ENCODE measurements at regions not wholly inside any gene's neighbourhood (a gene's known extent, or its start where the extent isn't known, plus 50 kb on each side); places are given as distances from the start of the nearest gene placed in this dataset.
"Not testable (repeated sequence)": the region's sequence is repeated elsewhere in the genome, so short reads cannot be mapped to it uniquely, and the experiment has no call there.

- TF ChIP-seq, protein P1, sequence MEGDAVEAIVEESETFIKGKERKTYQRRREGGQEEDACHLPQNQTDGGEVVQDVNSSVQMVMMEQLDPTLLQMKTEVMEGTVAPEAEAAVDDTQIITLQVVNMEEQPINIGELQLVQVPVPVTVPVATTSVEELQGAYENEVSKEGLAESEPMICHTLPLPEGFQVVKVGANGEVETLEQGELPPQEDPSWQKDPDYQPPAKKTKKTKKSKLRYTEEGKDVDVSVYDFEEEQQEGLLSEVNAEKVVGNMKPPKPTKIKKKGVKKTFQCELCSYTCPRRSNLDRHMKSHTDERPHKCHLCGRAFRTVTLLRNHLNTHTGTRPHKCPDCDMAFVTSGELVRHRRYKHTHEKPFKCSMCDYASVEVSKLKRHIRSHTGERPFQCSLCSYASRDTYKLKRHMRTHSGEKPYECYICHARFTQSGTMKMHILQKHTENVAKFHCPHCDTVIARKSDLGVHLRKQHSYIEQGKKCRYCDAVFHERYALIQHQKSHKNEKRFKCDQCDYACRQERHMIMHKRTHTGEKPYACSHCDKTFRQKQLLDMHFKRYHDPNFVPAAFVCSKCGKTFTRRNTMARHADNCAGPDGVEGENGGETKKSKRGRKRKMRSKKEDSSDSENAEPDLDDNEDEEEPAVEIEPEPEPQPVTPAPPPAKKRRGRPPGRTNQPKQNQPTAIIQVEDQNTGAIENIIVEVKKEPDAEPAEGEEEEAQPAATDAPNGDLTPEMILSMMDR (IDR thresholded peaks at IDR 0.05; ENCODE audit: low read depth, low read length) = no peak
- no peak overlapping the region for H3K4me3 ChIP-seq (replicated peaks in 1 of 2; ENCODE audit: low read depth in 2 of 2, low read length in 2 of 2)
- DNase-seq (ENCODE audit: low read depth in 2 of 2) = peak; percentile 22 to 37
Measured at GRCh38 chr3:64361962-64362735, 136.9 kb upstream of the PRICKLE2 start.

- not testable (repeated sequence) for H3K4me3 ChIP-seq (replicated peaks in 1 of 2; ENCODE audit: low read depth in 2 of 2, low read length in 2 of 2); DNase-seq (ENCODE audit: low read depth in 2 of 2)
Measured at GRCh38 chr3:64361036-64361435, 135.8 kb upstream of the PRICKLE2 start.

DNA sequence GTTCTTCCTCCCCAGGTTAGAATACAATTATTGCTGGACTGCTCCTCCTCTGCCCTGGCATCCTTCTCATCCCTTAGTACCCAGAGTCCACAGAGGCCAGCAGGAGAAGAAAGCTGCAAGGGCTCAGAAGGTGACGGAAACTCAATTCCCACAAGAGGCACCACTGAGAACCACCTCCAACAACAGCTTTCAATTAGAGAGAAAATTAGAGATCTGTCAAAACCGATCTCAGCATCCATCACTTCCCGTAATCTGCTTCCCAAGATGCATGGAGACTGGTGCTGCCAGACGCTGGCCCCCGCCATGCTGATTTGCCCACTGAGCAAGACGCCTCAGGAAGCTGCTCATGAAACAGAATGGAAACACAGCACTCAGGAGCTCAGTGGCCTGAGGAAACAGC lies 135.0 kb upstream of the PRICKLE2 start:
- TF ChIP-seq, protein P1 (IDR thresholded peaks at IDR 0.05; ENCODE audit: low read depth, low read length) = no peak
- no peak overlapping the region for H3K4me3 ChIP-seq (replicated peaks in 1 of 2; ENCODE audit: low read depth in 2 of 2, low read length in 2 of 2)
- no peak for DNase-seq (ENCODE audit: low read depth in 2 of 2)

DNA sequence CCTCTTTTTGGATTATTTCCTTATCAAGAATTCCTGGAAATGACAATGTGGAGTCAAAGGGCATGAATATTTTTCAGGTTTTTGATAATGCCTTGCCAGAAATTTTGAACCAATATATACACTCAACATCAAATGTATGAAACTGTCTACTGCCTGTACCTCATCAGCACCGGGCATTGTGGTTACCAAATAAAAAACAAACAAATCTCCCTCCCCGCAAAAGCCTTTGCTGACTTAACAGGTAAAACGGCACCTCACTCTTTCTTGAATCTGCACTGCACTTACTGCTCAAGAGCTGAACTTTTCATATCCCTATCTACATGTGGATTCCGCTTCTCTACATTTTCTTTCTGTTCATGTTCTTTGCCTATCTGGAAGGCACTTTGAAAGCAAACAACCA lies 134.5 kb upstream of the PRICKLE2 start:
- TF ChIP-seq, protein P1 (IDR thresholded peaks at IDR 0.05; ENCODE audit: low read depth, low read length) = no peak
- H3K4me3 ChIP-seq (replicated peaks in 1 of 2; ENCODE audit: low read depth in 2 of 2, low read length in 2 of 2) = no peak overlapping the region
- no peak for DNase-seq (ENCODE audit: low read depth in 2 of 2)

GRCh38 chr3:64358853-64359252 lies 133.6 kb upstream of the PRICKLE2 start:
- H3K4me3 ChIP-seq (replicated peaks in 1 of 2; ENCODE audit: low read depth in 2 of 2, low read length in 2 of 2) = no peak overlapping the region
- DNase-seq (ENCODE audit: low read depth in 2 of 2) = no peak
- TF ChIP-seq, protein P1 (IDR thresholded peaks at IDR 0.05; ENCODE audit: low read depth, low read length) = no peak

- H3K4me3 ChIP-seq (replicated peaks in 1 of 2; ENCODE audit: low read depth in 2 of 2, low read length in 2 of 2) = no peak overlapping the region
- no peak for DNase-seq (ENCODE audit: low read depth in 2 of 2)
- TF ChIP-seq, protein P1 (IDR thresholded peaks at IDR 0.05; ENCODE audit: low read depth, low read length) = no peak
Measured at GRCh38 chr3:64358176-64358575, 132.9 kb upstream of the PRICKLE2 start.

- TF ChIP-seq, protein P1 (IDR thresholded peaks at IDR 0.05; ENCODE audit: low read depth, low read length) = no peak
- no peak for DNase-seq (ENCODE audit: low read depth in 2 of 2)
- H3K4me3 ChIP-seq (replicated peaks in 1 of 2; ENCODE audit: low read depth in 2 of 2, low read length in 2 of 2) = no peak overlapping the region
Measured at GRCh38 chr3:64357481-64357880, 132.2 kb upstream of the PRICKLE2 start.
